RPMI8226 (cell line): ENCODE measurements at regions not wholly inside any gene's neighbourhood (a gene's known extent, or its start where the extent isn't known, plus 50 kb on each side); places are given as distances from the start of the nearest gene placed in this dataset.
"Not testable (repeated sequence)": the region's sequence is repeated elsewhere in the genome, so short reads cannot be mapped to it uniquely, and the experiment has no call there.

Source experiments
- DNase-seq: peaks from one replicate; pipeline ENCODE4 v3.0.0-alpha.2; 2015

DNA sequence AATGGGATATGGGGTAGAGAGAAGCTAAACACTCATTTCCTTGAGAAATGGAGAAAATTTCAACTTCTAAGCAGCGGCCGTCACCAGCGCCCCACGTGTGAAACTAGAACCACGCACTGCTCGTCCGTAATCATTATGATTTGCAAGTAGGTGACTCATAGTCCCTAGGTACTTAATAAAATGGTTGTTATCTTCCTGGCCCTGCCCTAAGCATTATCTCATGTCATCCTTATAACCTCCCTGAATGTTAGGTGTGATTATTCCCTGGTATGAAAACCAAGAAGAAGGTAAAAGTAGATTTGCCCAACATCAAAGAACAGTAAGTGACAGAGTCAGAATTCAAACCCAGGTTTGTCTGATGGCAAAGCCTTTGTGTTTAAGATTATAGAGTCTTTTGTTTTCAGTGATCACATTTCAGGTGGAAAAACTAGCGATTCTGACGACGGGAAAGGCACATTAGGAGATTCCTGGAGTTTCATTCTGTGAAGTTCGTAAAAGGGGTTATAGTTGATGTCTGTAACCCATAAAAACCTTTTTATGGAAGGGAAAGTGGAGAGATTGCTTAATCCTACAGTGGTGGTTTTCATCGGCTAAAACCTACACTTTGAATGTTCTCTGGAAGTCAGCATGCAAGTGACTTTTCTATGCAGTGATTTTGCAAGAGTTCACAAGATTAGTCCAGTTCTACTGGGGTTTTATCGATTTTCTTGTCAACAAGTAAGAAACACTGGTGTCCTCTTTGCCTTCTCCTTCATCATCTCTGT lies 202.9 kb upstream of the WWC1 start:
- DNase-seq = no peak

DNA sequence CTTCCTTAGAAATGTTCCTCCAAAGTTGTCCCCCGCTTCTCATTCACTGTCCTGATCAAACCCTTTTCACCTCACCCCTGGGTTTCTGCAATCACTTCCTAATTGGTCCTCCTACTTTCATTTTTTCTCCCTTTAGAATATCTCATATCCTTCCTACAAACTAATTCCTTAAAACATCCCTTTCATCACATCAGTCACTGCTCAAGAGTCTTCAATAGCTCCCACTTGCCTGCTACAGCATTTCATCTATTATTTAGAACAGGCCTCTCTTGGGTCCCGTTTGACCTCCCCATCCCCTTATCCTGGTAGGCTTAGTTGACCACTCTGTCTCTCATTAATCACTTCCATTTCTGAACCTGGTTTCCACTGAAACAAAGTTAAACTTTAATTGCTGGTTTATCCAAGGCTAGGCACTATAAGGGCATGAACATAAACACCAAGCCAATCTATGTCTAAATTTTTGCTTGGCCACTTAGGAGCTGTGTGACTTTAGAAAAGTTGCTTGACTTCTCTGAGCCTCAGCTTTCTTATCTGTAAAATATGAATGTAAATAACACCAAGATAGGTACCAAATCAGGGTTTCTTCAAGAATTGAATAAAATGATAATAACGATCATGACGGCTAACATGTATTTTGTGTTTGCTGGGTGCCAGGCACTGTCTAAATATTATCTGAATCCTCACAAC lies 202.1 kb upstream of the WWC1 start:
- DNase-seq = no peak

DNA sequence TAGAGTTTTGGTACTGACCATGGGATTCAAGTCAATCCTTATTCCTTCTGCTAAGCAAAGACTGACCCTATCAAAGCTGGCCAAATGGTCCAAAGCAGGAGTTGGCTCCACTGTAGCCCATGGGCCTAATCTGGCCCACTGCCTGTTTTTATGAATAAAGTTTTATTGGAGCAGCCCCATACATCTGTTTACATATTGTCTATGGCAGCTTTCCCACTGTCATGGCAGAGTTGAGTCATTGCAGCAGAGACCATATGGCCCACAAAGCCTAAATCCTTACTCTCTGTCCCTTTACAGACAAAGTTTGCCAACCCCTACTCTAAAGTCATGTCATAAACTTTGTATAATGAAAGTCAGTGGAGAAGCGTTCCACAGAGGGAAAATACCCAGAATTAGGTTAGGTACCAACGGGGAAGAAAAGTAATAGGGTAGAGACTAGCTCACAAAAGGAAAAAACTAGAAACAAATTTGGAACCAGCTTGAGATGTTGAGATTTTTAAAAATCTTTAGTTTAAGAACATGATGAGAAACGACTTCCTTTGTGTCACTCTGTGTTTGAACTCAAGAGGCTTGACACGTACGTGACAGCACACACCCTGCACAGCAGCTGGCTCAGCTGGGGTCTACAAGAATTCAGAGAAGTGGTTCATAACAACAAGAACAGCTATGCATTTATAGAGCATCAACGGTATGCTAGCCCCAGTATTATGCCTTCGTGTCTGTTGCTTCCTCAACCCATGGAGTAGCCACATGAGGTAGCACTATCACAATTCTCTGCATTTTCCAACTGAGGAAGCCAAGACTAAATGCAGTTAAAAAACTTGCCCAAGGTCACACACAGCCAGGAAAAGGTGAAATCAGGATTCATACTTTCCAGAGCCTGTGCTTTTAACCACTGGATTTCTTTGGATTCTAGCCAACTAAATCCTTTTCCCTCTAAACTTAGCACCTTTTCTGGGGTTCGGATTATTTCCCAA lies 198.9 kb upstream of the WWC1 start:
- no peak for DNase-seq

DNA sequence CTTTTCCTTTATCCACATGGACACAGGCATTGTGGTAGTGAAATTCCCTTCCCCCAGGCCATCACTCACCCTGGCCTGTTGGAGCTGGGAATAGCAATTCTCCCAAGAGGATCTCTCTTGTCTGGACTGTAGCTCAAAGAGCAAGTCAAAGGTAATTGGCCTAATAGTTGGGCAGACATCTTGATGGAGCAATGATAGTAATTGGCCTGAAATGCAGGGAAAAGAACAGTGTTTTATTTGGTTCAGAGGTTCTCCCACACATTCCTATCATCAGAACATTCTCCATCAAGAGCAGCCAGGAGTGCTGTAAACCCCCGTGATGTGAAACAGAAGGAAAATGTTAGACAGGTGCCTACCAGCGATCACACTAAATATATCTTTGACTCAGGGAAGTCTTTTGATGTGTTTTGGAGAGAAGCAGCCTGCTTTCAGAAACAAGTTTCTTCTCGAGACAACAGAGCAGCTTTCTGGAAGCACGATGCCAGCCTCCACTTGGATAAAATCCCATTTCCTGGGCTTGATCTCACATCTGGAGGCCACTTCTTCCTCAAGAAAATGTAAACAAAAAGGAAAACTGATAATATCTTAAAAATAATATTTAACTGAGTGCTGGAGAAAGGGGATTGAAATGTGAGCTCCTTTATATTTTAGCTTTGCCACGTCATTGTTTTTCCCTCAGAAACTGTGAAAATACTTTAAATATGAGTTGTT lies 198.1 kb upstream of the WWC1 start:
- DNase-seq = no peak

DNA sequence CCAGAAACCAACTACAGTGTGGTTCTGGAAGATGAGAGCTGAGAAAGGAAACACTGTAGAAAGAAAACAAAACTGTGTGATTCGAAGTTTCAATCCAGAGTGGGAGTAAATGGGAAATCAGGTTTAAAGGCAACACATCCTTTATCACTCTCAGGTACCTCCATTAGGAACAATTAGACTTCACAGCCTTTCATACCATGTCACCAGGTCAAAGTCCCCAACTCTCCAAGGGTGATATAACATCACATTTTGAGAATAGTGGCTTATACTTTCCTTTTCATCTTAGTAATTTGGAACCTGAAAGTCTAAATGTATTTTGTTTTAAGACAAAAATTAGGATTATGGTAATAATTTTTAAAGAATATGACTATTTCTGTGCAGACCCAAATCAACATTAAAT lies 194.9 kb upstream of the WWC1 start:
- DNase-seq = no peak

DNA sequence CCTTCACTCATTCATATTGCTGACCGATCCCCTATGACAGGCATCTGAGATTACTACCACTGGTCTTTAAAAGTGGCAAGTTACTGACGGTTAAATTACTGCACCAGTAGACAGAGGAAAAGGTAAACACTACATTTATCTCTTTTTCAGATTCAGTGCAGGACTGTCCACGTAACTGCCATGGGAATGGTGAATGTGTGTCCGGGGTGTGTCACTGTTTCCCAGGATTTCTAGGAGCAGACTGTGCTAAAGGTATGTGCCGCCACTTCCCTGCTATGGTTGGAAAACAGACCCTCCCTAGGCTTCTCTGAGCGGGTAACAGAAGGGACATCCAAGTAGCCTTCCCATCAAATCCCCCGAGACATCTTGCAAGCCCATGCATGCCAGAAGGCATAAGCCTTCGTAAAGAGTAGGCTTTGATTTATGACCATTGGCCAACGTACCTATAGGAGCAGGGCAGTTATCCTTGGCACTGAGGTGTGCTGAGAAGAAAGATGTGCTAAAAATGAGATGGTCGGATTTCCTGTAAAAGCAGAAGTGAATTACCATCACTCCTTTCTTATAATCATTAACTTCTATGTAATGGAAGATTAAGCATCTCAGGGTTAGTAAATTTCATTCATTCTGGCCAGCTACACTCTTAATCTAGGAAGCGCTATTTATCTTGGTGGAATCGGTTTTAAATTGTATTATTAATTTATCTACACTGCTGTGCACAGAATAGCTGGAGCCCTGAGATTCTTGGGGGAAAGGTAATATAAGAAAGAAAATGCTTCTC lies 193.4 kb upstream of the WWC1 start:
- DNase-seq = no peak

DNA sequence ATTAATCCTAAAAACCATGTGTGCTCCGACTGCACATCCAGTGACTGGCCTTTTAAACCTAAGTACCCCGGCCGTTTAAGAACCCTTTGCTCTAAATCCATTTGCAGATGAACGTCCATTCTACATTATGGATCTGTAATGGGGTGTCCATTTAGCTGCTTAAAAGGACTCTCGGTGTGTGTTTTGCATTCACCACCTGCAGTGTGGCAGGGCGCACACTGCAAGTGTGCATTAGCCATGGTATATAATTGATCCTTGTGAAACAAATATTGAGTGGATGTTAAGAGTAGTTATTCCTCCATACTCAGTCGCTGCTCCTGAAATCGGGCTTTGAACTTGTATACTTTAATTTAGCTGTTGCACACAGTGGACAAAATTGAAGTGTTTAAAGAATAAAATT lies 190.1 kb upstream of the WWC1 start:
- DNase-seq = no peak

DNA sequence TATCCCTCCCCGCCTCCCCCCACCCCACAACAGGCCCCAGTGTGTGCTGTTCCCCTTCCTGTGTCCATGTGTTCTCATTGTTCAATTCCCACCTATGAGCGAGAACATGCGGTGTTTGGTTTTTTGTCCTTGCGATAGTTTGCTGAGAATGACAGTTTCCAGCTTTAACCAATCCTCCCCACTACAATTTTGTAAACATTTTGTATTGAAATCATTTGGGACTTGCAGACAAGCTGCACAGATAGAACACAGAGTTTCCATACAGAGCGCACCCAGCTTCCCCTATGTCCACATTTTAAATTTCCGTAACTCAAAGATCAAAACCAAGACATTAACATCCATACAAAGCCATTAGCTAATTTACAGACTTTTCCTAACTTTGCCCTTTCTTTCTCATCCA lies 188.4 kb upstream of the WWC1 start:
- not testable (repeated sequence) for DNase-seq

DNA sequence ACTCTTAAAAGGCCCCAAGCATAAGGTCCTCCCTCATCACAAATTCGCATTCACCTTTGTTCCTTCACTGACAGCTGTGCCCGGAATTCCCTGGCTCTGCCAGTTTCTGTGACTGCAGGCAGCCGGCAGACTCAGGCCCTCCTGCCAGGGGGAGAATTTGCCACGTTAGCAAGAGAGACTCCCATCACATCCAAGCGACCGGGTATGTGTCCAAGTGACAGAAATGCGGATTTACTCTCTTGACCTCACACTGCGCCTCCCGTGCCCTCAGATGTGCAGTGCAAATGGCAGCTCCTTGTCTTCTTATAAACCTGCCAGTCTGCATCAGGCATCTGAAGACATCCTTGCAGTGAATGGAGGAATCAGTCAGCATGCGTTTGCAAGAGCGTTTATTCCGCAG lies 187.1 kb upstream of the WWC1 start:
- no peak for DNase-seq

DNA sequence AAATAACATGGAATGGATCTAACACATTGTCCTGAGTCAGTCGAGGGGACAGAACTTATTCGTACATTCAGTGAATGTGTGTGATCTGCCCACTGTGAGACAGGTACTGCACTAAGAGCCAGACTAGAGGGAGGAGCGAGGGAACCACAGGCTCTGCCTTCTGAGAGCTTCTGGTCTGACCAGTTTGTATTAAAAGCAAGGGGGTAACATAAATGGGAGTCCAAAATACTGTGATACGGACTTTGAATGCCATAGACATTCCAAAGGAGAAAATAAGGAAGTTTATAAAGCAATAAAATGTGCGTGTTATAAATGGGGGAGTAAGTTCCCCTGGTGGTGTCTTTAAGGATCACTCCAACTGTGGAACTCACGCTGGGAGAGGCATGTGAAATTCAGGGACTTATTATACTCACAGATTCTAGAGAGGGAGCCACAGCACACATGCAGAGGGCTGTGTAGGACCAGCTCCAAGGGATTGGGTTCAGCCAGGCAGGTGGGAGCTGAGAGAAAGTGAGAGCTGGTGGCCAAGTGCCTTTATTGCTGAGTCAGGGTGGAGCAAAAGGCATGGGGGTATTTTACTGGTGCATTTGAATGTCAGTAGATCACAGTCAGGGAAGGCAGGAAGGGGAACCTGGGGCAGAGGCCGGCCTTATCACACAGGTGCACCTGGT lies 186.5 kb upstream of the WWC1 start:
- DNase-seq = peak; percentile 11

DNA sequence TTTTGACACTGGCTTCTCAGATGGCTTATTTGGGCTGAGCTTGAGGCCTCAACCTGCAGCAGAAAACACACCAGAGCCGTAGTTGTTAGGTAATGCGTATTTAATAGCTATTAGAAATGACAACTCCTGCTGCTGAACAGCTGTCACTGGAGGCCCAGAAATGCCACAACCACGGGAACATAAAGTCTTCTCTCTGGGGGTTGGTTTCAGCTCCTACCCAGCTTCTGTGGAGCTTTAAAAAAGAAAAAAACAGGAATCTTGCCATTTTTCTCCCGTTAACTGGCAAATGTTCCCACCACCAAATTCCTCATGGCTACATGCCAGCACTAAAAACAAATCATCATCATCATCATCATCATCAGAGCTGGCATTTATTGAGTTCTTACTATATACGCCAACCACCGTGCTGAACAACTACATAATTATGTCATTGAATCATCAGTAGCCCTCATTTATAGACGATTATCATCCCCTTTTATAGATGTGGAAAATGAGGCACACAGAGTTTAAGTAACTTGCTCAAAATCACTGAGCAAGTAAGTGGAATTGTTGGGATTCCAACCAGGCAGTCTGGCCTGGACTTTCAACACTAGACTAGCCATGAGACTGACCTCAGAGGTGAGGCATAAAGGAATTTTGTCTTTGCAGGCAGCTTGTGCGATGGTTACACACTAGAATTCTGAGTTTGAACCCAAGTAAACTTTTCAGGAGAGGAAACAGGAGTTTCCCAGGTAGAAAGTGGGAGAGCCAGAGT lies 185.3 kb upstream of the WWC1 start:
- DNase-seq = no peak

DNA sequence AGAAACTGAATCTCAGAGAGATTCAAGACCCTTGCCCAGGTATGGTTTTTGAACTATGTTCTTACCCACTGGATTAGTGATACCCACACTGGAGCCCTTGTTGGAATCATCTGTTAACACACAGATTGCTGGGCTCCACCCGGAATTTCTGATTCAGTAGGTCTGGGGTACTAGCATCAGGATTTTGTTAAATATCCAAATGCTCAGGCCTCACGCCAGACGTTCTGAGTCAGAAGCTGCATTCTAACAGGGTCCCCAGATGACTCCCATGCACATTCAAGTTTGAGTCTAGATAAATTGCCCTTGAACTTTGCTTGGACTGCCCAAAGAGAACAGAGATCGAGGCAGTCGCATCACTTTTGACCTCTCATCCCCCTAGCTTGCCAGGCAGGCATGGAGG lies 182.0 kb upstream of the WWC1 start:
- no peak for DNase-seq

DNA sequence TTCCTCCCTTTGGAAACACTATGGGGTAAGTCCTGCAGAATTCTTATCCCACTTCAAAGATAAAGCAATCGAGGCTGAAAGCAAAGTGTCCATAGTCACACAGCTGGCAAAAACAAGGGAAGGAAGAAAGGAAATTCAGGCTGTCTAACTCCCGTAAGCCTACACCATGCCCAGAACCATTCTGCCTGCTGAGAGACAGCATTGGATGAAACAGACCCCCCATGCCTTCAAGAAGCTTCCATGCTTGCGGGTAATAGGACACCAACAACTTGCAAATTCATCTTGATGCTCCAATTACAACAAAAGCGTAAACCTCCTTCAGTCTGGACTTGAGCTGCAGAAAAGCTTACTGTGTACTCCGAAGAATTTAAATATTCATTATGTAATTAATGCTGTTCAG lies 181.1 kb upstream of the WWC1 start:
- DNase-seq = no peak

DNA sequence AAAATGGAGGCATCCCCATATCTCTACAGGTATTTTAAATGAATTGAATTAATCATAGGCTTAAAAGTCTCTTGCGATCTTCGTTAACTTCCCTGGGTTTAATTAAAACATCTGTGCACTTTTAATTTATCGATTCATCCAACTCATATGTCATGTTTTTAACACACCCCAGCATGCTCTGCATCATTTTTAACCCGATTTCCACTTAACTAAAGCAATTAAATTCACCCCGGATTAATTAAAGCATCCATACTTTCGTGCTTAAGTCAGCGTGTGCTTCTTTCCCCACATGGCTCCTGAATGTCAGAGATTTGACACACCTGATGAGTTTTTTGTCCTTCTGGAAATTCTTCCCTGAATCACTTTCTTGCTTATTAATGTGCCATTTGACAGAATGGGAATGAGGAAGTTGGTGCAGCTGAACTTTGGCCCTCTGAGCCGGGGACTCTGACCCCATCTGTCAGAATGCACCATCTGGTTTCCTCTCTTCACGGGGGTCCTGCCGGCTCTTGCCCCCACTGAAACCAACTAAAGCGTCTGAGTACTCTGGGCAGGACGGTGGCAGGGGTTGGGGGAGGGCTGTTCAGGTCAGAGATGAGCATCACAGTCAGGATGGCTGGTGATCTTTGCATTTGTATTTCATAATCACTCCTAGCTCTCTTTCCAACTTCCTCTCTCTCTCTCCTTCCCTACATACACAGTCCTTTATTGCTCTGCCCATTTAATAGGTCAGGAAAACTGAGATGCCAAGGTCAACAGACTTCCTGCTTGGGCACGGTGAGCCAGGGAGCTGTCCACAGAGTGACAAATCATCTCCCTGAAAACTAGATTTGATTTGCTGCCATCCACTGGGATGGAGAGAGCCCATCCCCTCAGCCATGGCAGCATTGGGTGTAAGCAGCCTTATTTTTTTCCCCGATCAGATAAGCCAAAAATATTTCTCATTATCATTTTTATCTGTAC lies 180.3 kb upstream of the WWC1 start:
- DNase-seq = no peak

DNA sequence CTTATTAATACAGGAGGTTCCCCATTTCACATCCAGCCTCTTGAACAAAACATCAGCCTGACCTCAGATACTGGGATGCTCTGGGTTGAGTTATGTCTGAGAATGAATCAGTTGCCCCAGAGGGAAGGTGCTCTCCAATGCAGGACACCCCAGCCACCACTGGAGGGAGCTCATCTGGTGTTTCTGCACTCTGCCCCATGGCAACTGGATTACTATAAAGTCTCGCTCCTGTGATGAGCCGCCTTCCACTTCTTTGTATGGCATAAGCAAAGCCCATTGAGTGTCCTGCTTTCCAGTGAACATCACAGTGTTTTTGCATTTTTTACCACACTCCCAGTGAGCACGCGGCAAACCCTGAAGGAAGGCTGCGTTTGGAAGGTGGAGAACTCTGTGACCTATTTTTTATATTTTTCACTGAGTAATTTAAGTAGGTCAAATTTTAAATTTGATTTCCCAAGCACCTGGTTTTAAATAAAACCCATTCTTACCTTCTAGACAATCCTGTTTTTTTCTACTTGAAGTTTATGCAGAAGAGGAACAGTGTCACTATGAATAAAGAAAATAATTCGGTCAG lies 176.9 kb upstream of the WWC1 start:
- DNase-seq = peak; percentile 71

DNA sequence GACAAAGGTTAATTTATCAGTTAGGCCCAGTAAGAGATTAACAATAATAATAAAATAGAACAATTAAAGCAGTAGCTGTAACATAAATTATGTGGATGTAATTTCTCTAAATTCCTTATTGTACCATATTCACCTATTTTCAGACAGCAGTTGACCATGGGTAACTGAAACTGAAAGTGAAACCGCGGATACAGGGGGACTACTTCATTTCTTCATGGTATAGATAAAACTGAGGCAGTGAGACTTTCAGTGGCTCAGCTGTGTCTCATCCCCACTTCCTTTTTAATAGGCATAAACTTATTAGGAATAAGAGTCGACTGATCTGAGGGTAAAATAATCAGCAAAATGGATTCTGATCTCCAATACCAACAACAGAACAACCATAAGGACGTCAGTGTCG lies 174.0 kb upstream of the WWC1 start:
- DNase-seq = peak; percentile 18

DNA sequence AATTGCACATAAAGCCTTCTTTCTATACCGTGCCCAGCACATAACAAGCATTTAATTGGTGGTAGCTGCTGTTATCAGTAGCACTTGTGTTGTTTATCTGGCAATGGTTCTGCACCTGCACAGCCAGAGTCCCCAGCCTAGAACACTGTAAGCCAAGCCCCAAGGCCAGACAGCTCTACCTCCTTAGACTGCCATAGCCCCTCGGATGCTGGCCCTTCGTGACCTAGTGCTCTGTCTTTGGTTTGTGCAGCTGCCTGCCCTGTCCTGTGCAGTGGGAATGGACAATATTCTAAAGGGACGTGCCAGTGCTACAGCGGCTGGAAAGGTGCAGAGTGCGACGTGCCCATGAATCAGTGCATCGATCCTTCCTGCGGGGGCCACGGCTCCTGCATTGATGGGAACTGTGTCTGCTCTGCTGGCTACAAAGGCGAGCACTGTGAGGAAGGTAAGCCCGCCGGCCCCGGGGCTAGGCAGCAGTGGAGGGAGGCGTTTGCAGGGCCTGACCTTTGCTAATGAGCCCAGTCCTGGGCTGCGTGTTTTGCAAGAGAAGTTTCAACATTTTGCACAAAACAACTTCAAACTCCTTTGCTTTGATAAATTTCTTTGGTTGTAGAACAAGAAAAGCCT lies 173.3 kb upstream of the WWC1 start:
- no peak for DNase-seq

DNA sequence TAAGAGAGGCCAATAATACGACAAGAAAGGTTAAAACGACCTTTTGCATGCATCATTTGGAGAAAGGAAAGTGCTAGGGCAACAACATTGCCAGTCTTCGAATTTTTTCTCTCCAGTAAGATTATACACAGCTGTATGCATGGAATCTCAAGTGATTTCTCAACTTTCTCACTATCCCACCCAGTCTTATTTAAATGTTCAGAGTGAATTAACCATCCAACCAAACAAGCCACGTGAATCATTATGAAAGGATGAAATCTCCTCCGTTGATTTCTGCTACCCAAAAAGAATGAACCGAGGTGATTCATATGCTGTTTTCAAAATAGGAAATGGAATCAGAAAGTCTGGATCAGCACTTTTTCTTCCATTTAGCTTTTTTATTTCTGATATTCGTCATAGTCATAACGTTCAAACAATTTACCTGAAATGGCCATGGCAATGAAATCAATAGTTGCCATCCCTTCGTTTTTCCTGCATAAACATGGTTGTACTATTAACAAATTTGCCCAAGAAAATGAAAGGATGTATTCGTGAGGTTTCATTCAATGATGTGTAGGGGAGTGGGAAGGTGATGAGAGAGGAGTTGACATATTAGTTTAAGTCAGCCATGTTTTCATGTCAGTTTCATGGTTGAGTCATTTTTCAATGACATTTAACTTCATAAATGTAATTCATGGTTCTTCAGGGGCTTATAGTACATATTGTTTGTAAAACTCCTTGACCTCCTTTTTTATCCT lies 170.9 kb upstream of the WWC1 start:
- no peak for DNase-seq
